Caki2 (cell line): ENCODE measurements at regions not wholly inside any gene's neighbourhood (a gene's known extent, or its start where the extent isn't known, plus 50 kb on each side); places are given as distances from the start of the nearest gene placed in this dataset.
"Not testable (repeated sequence)": the region's sequence is repeated elsewhere in the genome, so short reads cannot be mapped to it uniquely, and the experiment has no call there.

ENCODE experiments used
- DNase-seq: peaks from one replicate; pipeline ENCODE4 v3.0.0-alpha.2; 2015; ENCODE audit warnings: low read depth
- in situ Hi-C: cut with HindIII; loops from 2 replicates; pipeline ENCODE4 v1.10.0; 2016; ENCODE audit warnings: low sequenced_read_pairs, low pct_unique_long_range_greater_than_20kb, mixed read lengths

DNA sequence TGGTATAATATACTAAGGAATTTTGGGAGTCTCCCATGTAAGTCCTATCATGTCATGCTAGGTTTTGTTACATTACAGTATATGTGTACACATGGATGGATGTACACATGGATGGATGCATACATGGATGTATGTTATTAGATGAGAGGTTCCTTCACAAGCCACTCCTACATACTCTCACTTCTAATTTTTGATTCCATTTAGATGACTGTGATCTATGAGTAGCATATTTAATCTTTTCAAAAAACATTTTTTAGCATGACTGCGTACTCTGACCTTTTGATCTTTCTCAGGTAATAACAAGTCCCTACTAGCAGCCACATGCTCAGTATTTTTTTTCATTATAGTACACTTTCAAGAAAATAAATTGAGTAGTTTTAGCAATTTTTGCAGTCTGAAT, 441.8 kb downstream of the SLITRK1 start:
- no peak for DNase-seq
- in situ Hi-C loops, result no loop called here

GRCh38 chr13:83439464-83439863, 442.8 kb downstream of the SLITRK1 start:
- in situ Hi-C loops, DNase-seq: not testable (repeated sequence)

DNA sequence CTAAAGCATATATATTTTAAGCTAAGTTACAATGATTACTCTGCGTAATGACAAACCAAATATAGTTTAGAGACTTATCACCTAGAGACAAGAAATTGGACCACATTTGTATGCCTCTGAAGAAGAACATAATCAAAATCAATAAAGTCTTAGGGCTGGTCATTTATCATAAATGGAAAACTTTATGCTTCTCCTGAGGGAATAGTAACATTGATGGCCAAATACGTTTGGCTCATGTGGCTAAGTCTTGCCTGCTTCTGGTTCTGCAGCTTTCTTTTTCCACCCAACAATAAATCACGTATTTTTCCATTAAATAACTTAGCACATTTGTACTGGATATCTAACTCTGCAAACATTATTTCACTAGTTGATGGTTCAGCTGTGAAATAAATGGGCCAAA, 458.4 kb downstream of the SLITRK1 start:
- in situ Hi-C loops, result no loop called here
- no peak for DNase-seq

DNA sequence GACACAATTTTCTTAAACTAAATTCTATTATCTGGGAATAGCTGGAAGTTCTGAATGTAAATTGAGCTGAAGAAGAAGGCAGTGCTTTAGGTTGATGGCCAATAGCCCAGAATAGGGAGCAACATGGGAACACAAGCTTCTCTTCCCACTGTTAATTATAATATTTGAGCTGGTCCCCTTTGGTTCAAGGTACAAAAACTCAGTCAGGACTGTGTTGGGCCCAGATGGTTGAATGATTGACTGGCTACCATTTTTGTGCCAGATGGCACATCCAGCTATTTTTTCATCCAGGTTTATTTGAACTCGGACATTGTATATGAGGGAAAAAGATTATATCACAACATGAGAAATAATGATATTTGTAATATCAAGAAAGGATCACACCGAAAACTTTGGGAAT, 458.9 kb downstream of the SLITRK1 start:
- no peak for DNase-seq

DNA sequence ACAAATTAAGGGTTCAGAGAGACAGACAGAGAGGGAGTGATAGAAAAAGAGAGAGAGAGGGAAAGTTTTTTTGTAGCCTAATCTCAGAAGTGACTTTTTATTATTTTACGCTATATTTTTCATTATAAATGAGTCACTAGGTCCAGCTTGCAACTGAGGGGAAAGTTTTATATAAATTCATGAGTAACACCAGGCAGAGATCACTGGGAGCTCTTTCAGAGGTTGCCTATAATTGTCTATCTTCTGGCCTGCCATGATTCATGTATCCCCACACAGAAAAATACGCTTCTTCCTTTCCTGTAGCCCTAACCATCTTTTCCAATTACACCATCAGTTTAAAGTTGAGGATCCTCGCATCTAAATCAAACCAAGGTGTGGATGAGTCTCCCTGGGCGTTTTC, 467.9 kb downstream of the SLITRK1 start:
- DNase-seq, result no peak
- in situ Hi-C loops, result no loop called here

More for the DNA sequence above, 458.9 kb downstream of the SLITRK1 start:
- in situ Hi-C loops, result no loop called here

DNA sequence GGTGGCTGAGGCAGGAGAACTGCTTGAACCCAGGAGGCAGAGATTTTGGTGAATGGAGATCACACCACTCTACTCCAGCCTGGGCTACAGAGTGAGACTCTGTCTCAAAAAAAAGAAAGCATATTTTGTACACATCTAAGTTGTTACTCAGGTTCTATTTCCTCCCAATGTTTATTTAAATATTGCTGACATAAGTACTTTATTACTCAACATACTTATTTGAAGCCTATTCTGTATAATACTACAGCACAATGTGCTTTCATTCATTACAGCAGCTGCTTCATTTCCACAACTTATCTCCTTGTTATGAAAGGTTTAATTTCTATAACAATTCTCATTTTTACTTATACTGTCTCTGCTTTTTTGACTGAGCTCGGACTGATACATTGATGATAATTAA, 495.7 kb downstream of the SLITRK1 start:
- DNase-seq, result no peak
- in situ Hi-C loops, result no loop called here

DNA sequence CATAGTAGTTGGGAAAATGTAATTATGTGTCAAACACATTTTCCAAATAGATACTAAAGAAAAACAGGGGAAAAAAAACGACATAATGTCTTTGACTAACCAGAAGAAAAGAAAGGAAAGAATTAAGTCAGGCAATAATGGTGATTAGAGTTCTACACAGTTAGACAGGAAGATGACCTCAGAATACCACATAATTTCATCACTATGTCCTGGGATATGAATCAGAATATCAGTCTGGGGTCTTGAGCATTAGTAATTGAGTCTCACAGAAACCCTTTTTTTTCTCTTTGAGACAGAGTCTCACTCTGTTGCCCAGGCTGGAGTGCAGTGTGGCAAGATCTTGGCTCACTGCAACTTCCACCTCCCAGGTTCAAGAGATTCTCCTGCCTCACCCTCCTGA, 503.4 kb downstream of the SLITRK1 start:
- in situ Hi-C loops, result no loop called here
- DNase-seq, result no peak

- in situ Hi-C loops, result no loop called here
- DNase-seq, result no peak
Measured at GRCh38 chr13:83377491-83377890, 504.8 kb downstream of the SLITRK1 start.

GRCh38 chr13:83372786-83373185, 509.5 kb downstream of the SLITRK1 start:
- in situ Hi-C loops, result no loop called here
- DNase-seq, result no peak

- in situ Hi-C loops, result no loop called here
Measured at GRCh38 chr13:83365723-83366122, 516.6 kb downstream of the SLITRK1 start.

DNA sequence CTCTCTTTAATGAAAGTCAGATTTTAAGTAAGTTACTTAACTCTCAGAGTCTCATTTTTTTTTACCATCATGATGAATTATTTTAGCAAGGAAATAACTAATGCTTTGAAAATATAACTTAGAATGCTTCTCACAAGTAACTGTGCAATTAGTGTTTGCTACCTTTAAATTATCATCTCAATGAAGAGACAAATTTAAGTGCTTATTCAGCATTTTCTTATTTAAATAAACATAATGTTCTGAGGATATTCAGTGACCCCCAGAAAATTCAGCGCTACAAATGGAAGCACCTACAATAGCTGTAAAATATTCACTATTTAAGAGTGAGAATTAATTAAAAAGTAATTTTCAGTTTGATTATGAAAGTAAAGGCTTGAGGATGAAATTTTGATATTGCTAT, 527.2 kb downstream of the SLITRK1 start:
- in situ Hi-C loops, result no loop called here
- no peak for DNase-seq

More at GRCh38 chr13:83365723-83366122, 516.6 kb downstream of the SLITRK1 start:
- DNase-seq, result no peak

DNA sequence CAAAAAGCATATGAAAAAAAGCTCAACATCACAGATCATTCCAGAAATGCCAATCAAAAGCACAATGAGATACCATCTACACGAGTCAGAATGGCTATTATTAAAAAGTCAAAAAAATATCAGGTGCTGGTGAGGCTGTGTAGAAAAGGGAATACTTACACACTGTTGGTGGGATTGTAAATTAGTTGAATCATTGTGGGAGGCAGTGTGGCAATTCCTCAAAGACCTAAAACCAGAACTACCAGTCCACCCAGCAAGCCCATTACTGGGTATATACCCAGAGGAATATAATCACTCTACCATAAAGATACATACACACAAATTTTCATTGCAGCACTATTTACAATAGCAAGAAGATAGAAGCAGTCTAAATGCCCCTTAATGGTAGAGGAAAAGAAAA, 529.9 kb downstream of the SLITRK1 start:
- in situ Hi-C loops, result no loop called here
- no peak for DNase-seq

- in situ Hi-C loops, result no loop called here
Measured at GRCh38 chr13:83350569-83350968, 531.7 kb downstream of the SLITRK1 start.

GRCh38 chr13:83344518-83344917, 537.8 kb downstream of the SLITRK1 start:
- no peak for DNase-seq
- in situ Hi-C loops, result no loop called here

More at GRCh38 chr13:83350569-83350968, 531.7 kb downstream of the SLITRK1 start:
- DNase-seq, result peak; percentile 2

GRCh38 chr13:83340170-83340569, 542.1 kb downstream of the SLITRK1 start:
- DNase-seq, result no peak
- in situ Hi-C loops, result no loop called here

DNA sequence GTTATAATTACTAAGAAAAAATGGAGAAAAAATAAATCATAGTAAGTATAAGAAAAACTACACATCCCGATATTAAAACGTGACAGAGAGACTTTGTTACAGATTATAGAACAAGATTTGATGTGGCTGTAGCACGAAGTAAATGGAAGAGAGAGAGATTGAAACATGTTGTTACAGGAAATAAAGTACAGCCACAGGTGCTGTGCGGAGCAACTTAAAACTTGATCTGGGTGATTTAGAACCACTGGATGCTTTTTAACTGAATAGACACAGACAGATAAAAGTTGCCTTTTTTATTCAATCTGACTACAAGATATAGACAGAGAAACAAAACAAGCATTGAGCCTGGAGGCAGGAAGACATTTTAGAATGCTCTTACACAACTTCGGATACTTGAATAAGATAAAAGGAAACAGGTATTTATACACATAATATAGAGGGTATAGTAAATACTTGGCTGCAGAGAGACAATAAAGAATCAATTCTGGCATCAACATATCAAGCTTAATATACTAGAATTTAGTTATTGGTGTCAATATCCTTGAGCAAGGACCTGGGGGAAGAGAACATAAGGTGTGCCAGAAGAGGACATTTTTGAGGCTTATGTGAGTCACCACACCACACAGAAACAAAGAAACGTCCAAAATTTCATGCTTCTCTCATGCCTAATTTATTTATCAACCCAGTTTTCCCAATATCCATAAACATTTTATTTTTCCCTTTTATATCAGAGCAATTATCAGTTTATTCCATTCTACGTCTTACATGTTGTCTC, 548.5 kb downstream of the SLITRK1 start:
- in situ Hi-C loops, result no loop called here
- DNase-seq, result no peak

DNA sequence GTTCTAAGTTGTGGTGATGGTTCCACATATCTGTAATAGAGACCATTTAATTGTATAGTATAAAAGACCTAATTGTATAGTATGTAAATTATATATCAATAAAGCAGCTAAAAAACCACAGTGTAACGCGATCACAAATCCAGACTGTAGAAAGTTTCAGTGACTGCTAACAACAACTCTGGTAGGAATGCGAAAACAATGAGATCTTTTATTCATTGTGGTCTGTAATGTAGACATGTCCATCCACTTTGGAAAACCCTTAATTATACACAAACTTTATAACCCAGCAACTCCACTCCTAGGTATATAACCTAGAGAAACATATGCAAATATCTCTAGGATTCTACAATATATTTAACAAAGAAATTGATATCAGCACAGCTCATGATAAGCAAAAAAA, 549.5 kb downstream of the SLITRK1 start:
- DNase-seq, result no peak
- in situ Hi-C loops, result no loop called here

- in situ Hi-C loops, result no loop called here
- no peak for DNase-seq
Measured at GRCh38 chr13:83327091-83327490, 555.2 kb downstream of the SLITRK1 start.

- no peak for DNase-seq
- in situ Hi-C loops, result no loop called here
Measured at GRCh38 chr13:83325125-83325853, 557.0 kb downstream of the SLITRK1 start.
